GM04504 (cell line): ENCODE measurements at regions not wholly inside any gene's neighbourhood (a gene's known extent, or its start where the extent isn't known, plus 50 kb on each side); places are given as distances from the start of the nearest gene placed in this dataset.

Experiments used
- DNase-seq: peaks from one replicate; pipeline ENCODE4 v3.0.0-alpha.2; 2012; ENCODE audit warnings: low read depth

GRCh38 chr17:12530161-12530560 lies 135.5 kb upstream of the MYOCD start:
- no peak for DNase-seq

- DNase-seq: no peak
These were observed 129.7 kb upstream of the MYOCD start for GRCh38 chr17:12536021-12536420.

GRCh38 chr17:12536472-12536871 lies 129.2 kb upstream of the MYOCD start:
- no peak for DNase-seq

- no peak for DNase-seq
These were observed 128.3 kb upstream of the MYOCD start for GRCh38 chr17:12537436-12537835.

GRCh38 chr17:12538003-12538402 lies 127.7 kb upstream of the MYOCD start:
- DNase-seq: no peak

- no peak for DNase-seq
These were observed 119.7 kb upstream of the MYOCD start for GRCh38 chr17:12545877-12546513.

GRCh38 chr17:12546983-12547382 lies 118.7 kb upstream of the MYOCD start:
- DNase-seq: no peak

GRCh38 chr17:12547831-12548230 lies 117.9 kb upstream of the MYOCD start:
- no peak for DNase-seq

GRCh38 chr17:12548558-12548957 lies 117.1 kb upstream of the MYOCD start:
- no peak for DNase-seq

- no peak for DNase-seq
These were observed 116.1 kb upstream of the MYOCD start for GRCh38 chr17:12549499-12550041.

GRCh38 chr17:12553625-12554024 lies 112.1 kb upstream of the MYOCD start:
- DNase-seq: no peak

- DNase-seq: no peak
These were observed 111.4 kb upstream of the MYOCD start for GRCh38 chr17:12554251-12554650.

GRCh38 chr17:12566291-12566690 lies 99.4 kb upstream of the MYOCD start:
- DNase-seq: no peak

- no peak for DNase-seq
These were observed 98.3 kb upstream of the MYOCD start for GRCh38 chr17:12567077-12568053.

GRCh38 chr17:12568358-12569251 lies 97.1 kb upstream of the MYOCD start:
- no peak for DNase-seq

GRCh38 chr17:12571606-12572005 lies 94.1 kb upstream of the MYOCD start:
- DNase-seq: no peak

- DNase-seq: no peak
These were observed 91.2 kb upstream of the MYOCD start for GRCh38 chr17:12574525-12574924.

GRCh38 chr17:12575641-12576040 lies 90.0 kb upstream of the MYOCD start:
- no peak for DNase-seq

GRCh38 chr17:12579288-12579687 lies 86.4 kb upstream of the MYOCD start:
- no peak for DNase-seq

GRCh38 chr17:12580640-12581039 lies 85.0 kb upstream of the MYOCD start:
- no peak for DNase-seq

- no peak for DNase-seq
These were observed 81.0 kb upstream of the MYOCD start for GRCh38 chr17:12584727-12585126.

- DNase-seq: no peak
These were observed 77.2 kb upstream of the MYOCD start for GRCh38 chr17:12588531-12588930.
